HG02678 (cell line): ENCODE measurements at regions not wholly inside any gene's neighbourhood (a gene's known extent, or its start where the extent isn't known, plus 50 kb on each side); places are given as distances from the start of the nearest gene placed in this dataset.
"Not testable (repeated sequence)": the region's sequence is repeated elsewhere in the genome, so short reads cannot be mapped to it uniquely, and the experiment has no call there.

Experiments
- ATAC-seq: cut with Tn5 transposase; IDR thresholded peaks from one replicate; pipeline ENCODE4 v1.9.1; 2021; ENCODE audit warnings: mild to moderate bottlenecking, moderate library complexity; ENCODE audit not compliant: unreplicated experiment

- ATAC-seq = no peak
Observed at GRCh38 chr4:126396703-126397102, 1081.9 kb downstream of the FAT4 start.

GRCh38 chr4:126404549-126404948 is 1089.8 kb downstream of the FAT4 start:
- no peak for ATAC-seq

- peak; percentile 62 for ATAC-seq
Observed at GRCh38 chr4:126405369-126405982, 1090.7 kb downstream of the FAT4 start.

GRCh38 chr4:126409746-126410145 is 1095.0 kb downstream of the FAT4 start:
- no peak for ATAC-seq

GRCh38 chr4:126411047-126411446 is 1096.3 kb downstream of the FAT4 start:
- ATAC-seq = no peak

- ATAC-seq = not testable (repeated sequence)
Observed at GRCh38 chr4:126412310-126412709, 1097.6 kb downstream of the FAT4 start.

- ATAC-seq = no peak
Observed at GRCh38 chr4:126414741-126415140, 1100.0 kb downstream of the FAT4 start.

- no peak for ATAC-seq
Observed at GRCh38 chr4:126419266-126419665, 1104.5 kb downstream of the FAT4 start.

- ATAC-seq = no peak
Observed at GRCh38 chr4:126427853-126428252, 1113.1 kb downstream of the FAT4 start.

GRCh38 chr4:126431049-126431448 is 1116.3 kb downstream of the FAT4 start:
- no peak for ATAC-seq

- ATAC-seq = no peak
Observed at GRCh38 chr4:126435491-126435890, 1120.7 kb downstream of the FAT4 start.

- no peak for ATAC-seq
Observed at GRCh38 chr4:126440297-126440696, 1125.5 kb downstream of the FAT4 start.

- no peak for ATAC-seq
Observed at GRCh38 chr4:126441173-126442035, 1126.6 kb downstream of the FAT4 start.

GRCh38 chr4:126445596-126445995 is 1130.8 kb downstream of the FAT4 start:
- ATAC-seq = no peak

- ATAC-seq = no peak
Observed at GRCh38 chr4:126446917-126447316, 1132.2 kb downstream of the FAT4 start.

GRCh38 chr4:126448086-126448845 is 1133.5 kb downstream of the FAT4 start:
- ATAC-seq = no peak

GRCh38 chr4:126451237-126451873 is 1136.6 kb downstream of the FAT4 start:
- no peak for ATAC-seq

GRCh38 chr4:126455865-126456264 is 1141.1 kb downstream of the FAT4 start:
- ATAC-seq = no peak

GRCh38 chr4:126458993-126459392 is 1144.2 kb downstream of the FAT4 start:
- no peak for ATAC-seq

GRCh38 chr4:126465341-126465740 is 1150.6 kb downstream of the FAT4 start:
- no peak for ATAC-seq

- ATAC-seq = no peak
Observed at GRCh38 chr4:126466848-126467247, 1152.1 kb downstream of the FAT4 start.
